Tibial artery (tissue), 4 donors: ENCODE measurements at regions not wholly inside any gene's neighbourhood (a gene's known extent, or its start where the extent isn't known, plus 50 kb on each side); places are given as distances from the start of the nearest gene placed in this dataset.
A peak's percentile ranks its signal among the peaks of the same experiment; 100 is the strongest.

Experiments used
- DNase-seq, 2 donors: peaks; one replicate each; pipeline ENCODE4 v3.0.0-alpha.2; 2019
- H3K27ac ChIP-seq, 2 donors: fragments of 200-600 bp; sonication (generic) in 1 of 2; 1 replicate in 1 of 2; 2 replicates in 1 of 2; pipeline ENCODE4 v1.5.1; 2018 to 2019; ENCODE audit warnings: mild to moderate bottlenecking in 1 of 2
- H3K27me3 ChIP-seq, 2 donors: fragments of 200-600 bp; sonication (generic) in 1 of 2; one replicate each; pipeline versions ENCODE4 v1.5.1 to v1.6.0; 2016 to 2019
- H3K36me3 ChIP-seq, 3 donors: fragments of 200-600 bp; sonication (generic) in 2 of 3; one replicate each; pipeline ENCODE4 v1.5.1; 2016 to 2019; ENCODE audit warnings: mild to moderate bottlenecking in 2 of 3
- H3K4me1 ChIP-seq, 4 donors: fragments of 200-600 bp; sonication (generic) in 2 of 4; 1 replicate in 3 of 4; 2 replicates in 1 of 4; pipeline ENCODE4 v1.5.1; 2016 to 2019
- H3K4me3 ChIP-seq, 2 donors: fragments of 200-600 bp; sonication (generic) in 1 of 2; 1 replicate in 1 of 2; 2 replicates in 1 of 2; pipeline ENCODE4 v1.5.1; 2018 to 2019; ENCODE audit warnings: mild to moderate bottlenecking in 2 of 2
- H3K9me3 ChIP-seq, 3 donors: fragments of 200-600 bp; sonication (generic) in 1 of 3; one replicate each; pipeline ENCODE4 v1.5.1; 2016 to 2019
- intact Hi-C: fragments of 100-400 bp; cut with DNase I; formaldehyde crosslinking; loops from one replicate; pipeline ENCODE4 v1.15.0; 2023; ENCODE audit warnings: low total_unique reads
- TF ChIP-seq, protein P1 (sequence below), 2 experiments: fragments of 200-600 bp in 1 of 2; fragments of 450-650 bp in 1 of 2; IDR thresholded peaks; one replicate each; pipeline ENCODE4 v1.5.1; 2017 to 2019; ENCODE audit warnings: antibody characterized with exemption in 2 of 2, mild to moderate bottlenecking in 1 of 2, moderate library complexity in 1 of 2

DNA sequence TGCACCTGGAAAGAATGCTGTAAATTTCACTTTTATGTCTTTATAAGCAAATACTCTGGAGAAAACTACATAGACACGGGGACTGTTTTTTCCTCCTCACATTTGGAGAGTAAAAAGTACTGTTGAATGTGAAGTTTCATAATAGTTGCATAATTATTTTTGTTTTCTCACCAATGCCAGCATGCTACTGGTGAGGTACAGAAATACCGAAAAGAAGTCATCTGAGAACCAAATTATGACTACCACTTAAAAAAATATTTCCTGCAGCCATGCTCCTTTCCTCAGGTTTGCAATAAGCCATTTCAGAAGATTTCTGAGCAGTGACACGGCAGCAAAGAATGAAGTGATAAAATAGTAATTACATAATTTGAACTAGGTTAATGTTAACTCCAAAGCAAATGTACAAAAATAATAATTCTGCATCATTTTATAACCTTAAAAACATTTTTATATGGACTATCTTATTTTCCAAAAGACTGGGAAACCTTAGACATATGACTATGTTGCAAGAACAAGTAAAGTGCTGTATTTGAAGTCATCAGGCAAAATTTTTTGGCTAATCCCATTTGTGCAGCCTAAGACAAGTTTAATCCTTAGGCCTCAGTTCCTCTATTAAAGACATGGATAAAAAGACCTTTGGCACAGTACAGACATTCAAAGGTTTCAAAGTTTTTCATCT is 144.7 kb downstream of the PCSK1 start:
- no peaks in the 10 kb centered on the region for H3K36me3 ChIP-seq
- no peaks in the 10 kb centered on the region for H3K27me3 ChIP-seq
- H3K4me3 ChIP-seq = no peak overlapping the region
- peak overlapping the region in 1 of 2 donors; percentile 29 for H3K27ac ChIP-seq
- no peak for DNase-seq
- H3K9me3 ChIP-seq = no peaks in the 10 kb centered on the region
- H3K4me1 ChIP-seq = peaks cover 0 to 29% (median 4%) of the 10 kb centered on the region in 4 donors
- intact Hi-C loops = no loop called here
- TF ChIP-seq, protein P1, sequence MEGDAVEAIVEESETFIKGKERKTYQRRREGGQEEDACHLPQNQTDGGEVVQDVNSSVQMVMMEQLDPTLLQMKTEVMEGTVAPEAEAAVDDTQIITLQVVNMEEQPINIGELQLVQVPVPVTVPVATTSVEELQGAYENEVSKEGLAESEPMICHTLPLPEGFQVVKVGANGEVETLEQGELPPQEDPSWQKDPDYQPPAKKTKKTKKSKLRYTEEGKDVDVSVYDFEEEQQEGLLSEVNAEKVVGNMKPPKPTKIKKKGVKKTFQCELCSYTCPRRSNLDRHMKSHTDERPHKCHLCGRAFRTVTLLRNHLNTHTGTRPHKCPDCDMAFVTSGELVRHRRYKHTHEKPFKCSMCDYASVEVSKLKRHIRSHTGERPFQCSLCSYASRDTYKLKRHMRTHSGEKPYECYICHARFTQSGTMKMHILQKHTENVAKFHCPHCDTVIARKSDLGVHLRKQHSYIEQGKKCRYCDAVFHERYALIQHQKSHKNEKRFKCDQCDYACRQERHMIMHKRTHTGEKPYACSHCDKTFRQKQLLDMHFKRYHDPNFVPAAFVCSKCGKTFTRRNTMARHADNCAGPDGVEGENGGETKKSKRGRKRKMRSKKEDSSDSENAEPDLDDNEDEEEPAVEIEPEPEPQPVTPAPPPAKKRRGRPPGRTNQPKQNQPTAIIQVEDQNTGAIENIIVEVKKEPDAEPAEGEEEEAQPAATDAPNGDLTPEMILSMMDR (IDR thresholded peaks at IDR 0.05) = no peak

DNA sequence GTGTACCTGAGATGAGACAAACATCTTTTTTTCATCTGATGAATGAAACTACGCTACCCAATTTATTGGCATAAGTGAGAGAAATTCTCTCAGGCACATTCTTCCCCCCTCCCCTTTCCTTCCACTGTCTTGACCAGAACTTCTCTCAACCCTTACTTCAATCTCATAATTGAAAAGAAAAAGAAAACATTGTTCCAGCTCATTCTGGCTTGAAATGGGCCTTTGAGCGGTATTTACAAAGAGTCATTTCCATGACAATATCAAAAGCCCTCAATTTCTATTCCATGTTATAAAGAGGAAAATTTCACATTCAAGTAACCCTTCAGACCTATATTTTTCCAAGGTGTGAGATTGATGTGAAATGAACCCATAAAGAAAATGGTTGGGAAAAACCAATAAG is 145.9 kb downstream of the PCSK1 start:
- Histone ChIP-seq H3K9me3 (no peaks in the 10 kb centered on the region), H3K4me1 (peaks cover 0 to 19% (median 4%) of the 10 kb centered on the region in 4 donors), H3K27ac (no peak overlapping the region), H3K4me3 (no peak overlapping the region), H3K36me3 (no peaks in the 10 kb centered on the region), H3K27me3 (no peaks in the 10 kb centered on the region)
- no peak for DNase-seq
- TF ChIP-seq, protein P1 (IDR thresholded peaks at IDR 0.05) = no peak
- intact Hi-C loops = no loop called here

DNA sequence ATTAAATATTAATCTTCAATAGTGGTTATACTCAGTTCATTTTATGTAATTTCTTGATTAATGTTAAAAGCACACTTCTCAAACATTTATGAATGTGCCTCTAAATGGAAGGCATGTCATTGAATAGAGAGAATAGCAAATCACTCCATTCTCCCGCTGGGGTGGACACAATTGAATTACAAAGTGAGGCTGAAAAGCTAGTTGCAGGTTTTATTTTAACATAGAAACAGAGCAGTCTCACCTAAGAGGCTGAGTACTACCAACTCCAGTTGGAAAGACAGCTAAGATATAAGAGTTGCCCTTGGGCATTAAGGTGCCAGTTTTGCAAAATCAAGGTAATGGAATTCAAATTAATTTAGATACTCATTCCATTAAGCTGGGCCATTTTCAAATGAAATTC is 147.2 kb downstream of the PCSK1 start:
- no peak overlapping the region for H3K4me3 ChIP-seq
- intact Hi-C loops = no loop called here

DNA sequence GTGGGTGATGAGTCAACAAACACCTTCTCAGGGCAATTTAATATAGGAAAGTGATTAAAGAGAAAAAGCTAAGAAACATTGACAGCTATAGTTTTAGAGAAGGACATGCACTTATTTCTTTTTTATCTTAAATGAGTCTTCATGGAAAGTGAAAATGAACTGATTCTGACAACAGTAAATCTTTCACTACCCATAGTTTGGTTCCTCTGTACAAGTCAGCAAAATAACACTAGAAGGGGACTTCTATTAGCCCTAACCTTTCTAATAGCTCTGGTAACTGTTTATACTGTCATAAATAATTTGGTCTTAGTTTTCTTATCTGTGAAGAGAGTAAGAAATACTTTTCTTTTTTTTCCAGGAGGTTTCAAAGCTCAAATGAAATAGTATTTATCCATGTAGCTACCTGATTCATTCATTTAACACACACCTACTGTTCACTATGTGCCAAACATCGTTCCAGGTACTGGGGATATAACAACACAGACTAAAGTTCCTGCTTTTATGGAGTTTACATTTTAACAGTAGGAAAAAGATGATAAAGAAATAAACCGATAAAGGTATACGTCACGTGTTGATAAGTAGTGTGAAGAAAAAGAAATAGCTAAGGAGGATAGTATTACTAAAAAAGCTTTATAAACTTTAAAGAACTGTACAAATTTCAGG is 148.2 kb downstream of the PCSK1 start:
- no peak for DNase-seq
- Histone ChIP-seq H3K4me3 (no peak overlapping the region), H3K4me1 (peaks cover 0 to 19% (median 4%) of the 10 kb centered on the region in 4 donors), H3K27me3 (no peaks in the 10 kb centered on the region), H3K36me3 (no peaks in the 10 kb centered on the region), H3K27ac (no peak overlapping the region), H3K9me3 (no peaks in the 10 kb centered on the region)
- intact Hi-C loops = no loop called here
- TF ChIP-seq, protein P1 (IDR thresholded peaks at IDR 0.05) = no peak

More for the DNA sequence above, 147.2 kb downstream of the PCSK1 start:
- Histone ChIP-seq H3K27me3 (no peaks in the 10 kb centered on the region), H3K9me3 (no peaks in the 10 kb centered on the region), H3K4me1 (peaks cover 0 to 19% (median 4%) of the 10 kb centered on the region in 4 donors), H3K36me3 (no peaks in the 10 kb centered on the region), H3K27ac (no peak overlapping the region)
- no peak for DNase-seq
- TF ChIP-seq, protein P1 (IDR thresholded peaks at IDR 0.05) = no peak

DNA sequence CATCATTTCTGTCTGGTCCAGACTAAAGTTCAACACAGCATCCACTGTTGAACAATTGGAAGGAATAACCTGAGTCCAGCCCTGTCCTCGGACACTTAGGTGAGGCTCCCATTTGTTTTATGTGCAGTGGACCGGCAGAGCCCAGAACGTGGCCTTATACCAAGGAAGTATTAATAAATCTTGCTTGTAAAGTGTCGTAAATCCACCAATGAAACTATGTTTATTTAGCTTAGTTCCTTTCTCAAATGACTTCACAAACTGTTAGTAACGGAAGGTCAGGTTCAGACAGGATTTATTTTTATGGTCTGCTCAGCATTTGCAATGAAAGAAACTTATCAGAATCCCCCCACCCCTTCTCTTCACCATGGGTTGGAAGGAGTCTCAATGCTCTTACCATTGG is 149.5 kb downstream of the PCSK1 start:
- Histone ChIP-seq H3K4me1 (peaks cover 0 to 24% (median 2%) of the 10 kb centered on the region in 4 donors), H3K36me3 (no peaks in the 10 kb centered on the region), H3K27ac (no peak overlapping the region), H3K4me3 (no peak overlapping the region), H3K27me3 (no peaks in the 10 kb centered on the region), H3K9me3 (no peaks in the 10 kb centered on the region)
- no peak for DNase-seq
- intact Hi-C loops = no loop called here
- TF ChIP-seq, protein P1 (IDR thresholded peaks at IDR 0.05) = no peak
